GM12864 (cell line): ENCODE measurements at regions not wholly inside any gene's neighbourhood (a gene's known extent, or its start where the extent isn't known, plus 50 kb on each side); places are given as distances from the start of the nearest gene placed in this dataset.

Experiments used
- DNase-seq: peaks from one replicate; pipeline ENCODE4 v3.0.0-alpha.2; 2011; ENCODE audit warnings: low read depth
- H3K4me3 ChIP-seq: 2 replicates; pipeline ENCODE4 v1.5.1; 2011; ENCODE audit warnings: mild to moderate bottlenecking, low read depth, low read length, control low read depth
- CTCF ChIP-seq: IDR thresholded peaks from 2 replicates; pipeline ENCODE4 v1.5.1; 2011; ENCODE audit warnings: low read depth, mild to moderate bottlenecking, moderate library complexity, low read length, control low read depth, inconsistent platforms; ENCODE audit errors: missing control alignments

- DNase-seq = no peak
- no peak for TF ChIP-seq CTCF
- no peak overlapping the region for H3K4me3 ChIP-seq
These were observed 66.8 kb downstream of the ZNF608 start for GRCh38 chr5:124679578-124680199.

GRCh38 chr5:124678922-124679519, 67.4 kb downstream of the ZNF608 start:
- TF ChIP-seq CTCF = no peak
- DNase-seq = no peak
- H3K4me3 ChIP-seq = no peak overlapping the region

- no peak overlapping the region for H3K4me3 ChIP-seq
- no peak for DNase-seq
- TF ChIP-seq CTCF = no peak
These were observed 68.0 kb downstream of the ZNF608 start for GRCh38 chr5:124678468-124678867.

GRCh38 chr5:124677374-124678351, 68.8 kb downstream of the ZNF608 start:
- H3K4me3 ChIP-seq = no peak overlapping the region
- no peak for DNase-seq
- no peak for TF ChIP-seq CTCF

- DNase-seq = no peak
- TF ChIP-seq CTCF = no peak
- no peak overlapping the region for H3K4me3 ChIP-seq
These were observed 70.2 kb downstream of the ZNF608 start for GRCh38 chr5:124675931-124676846.

- DNase-seq = no peak
- TF ChIP-seq CTCF = no peak
- H3K4me3 ChIP-seq = no peak overlapping the region
These were observed 75.2 kb downstream of the ZNF608 start for GRCh38 chr5:124671193-124671592.
